GM23338 (cell line): ENCODE measurements at regions not wholly inside any gene's neighbourhood (a gene's known extent, or its start where the extent isn't known, plus 50 kb on each side); places are given as distances from the start of the nearest gene placed in this dataset.

Experiments
- CTCF ChIP-seq, 2 experiments: fragments of 200-600 bp in 1 of 2; sonication (generic) in 1 of 2; conservative IDR thresholded peaks; 2 replicates each; pipeline versions ENCODE4 v1.5.1 to v1.6.1; 2016 to 2017; ENCODE audit warnings: antibody characterized with exemption in 2 of 2, low read depth in 2 of 2, mild to moderate bottlenecking in 2 of 2, moderate library complexity in 1 of 2
- ETS1 ChIP-seq: IDR thresholded peaks from 2 replicates; pipeline ENCODE4 v1.6.1; 2016; ENCODE audit warnings: antibody characterized with exemption
- EZH2 ChIP-seq: fragments of 200-600 bp; sonication (generic); IDR thresholded peaks from one replicate; pipeline ENCODE4 v1.8.0; 2017; ENCODE audit warnings: antibody characterized with exemption, mild to moderate bottlenecking, low read depth; ENCODE audit not compliant: unreplicated experiment
- EZH2phosphoT487 ChIP-seq: fragments of 200-600 bp; sonication (generic); IDR thresholded peaks from one replicate; pipeline ENCODE4 v1.8.1; 2018; ENCODE audit warnings: antibody characterized with exemption; ENCODE audit not compliant: unreplicated experiment
- POLR2AphosphoS5 ChIP-seq: IDR thresholded peaks from 2 replicates; pipeline ENCODE4 v1.6.1; 2016; ENCODE audit warnings: antibody characterized with exemption, low read depth
- REST ChIP-seq: IDR thresholded peaks from one replicate; pipeline ENCODE4 v1.6.1; 2018; ENCODE audit warnings: antibody characterized with exemption; ENCODE audit not compliant: unreplicated experiment
- ZNF114 ChIP-seq: fragments of 250-450 bp; sonication (Bioruptor Pico); IDR thresholded peaks from 2 replicates; pipeline ENCODE4 v1.5.0; 2020; ENCODE audit warnings: mild to moderate bottlenecking, moderate library complexity

- TF ChIP-seq CTCF (conservative IDR thresholded peaks at IDR 0.05; ENCODE audit: low read depth in 2 of 2) (no peak), EZH2phosphoT487 (no peak), ETS1 (no peak), POLR2AphosphoS5 (no peak), EZH2 (no peak), ZNF114 (no peak), REST (no peak)
These were observed 102.7 kb upstream of the NAP1L1 start for GRCh38 chr12:76187177-76187576.
